T47D (cell line): ENCODE measurements at regions not wholly inside any gene's neighbourhood (a gene's known extent, or its start where the extent isn't known, plus 50 kb on each side); places are given as distances from the start of the nearest gene placed in this dataset.

ENCODE experiments used
- DNase-seq, 2 experiments: peaks; one replicate each; pipeline versions ENCODE4 v3.0.0 to v3.0.0-alpha.2; 2011 to 2012; ENCODE audit warnings: low read depth in 1 of 2, low spot score in 1 of 2
- JUND ChIP-seq: IDR thresholded peaks from 2 replicates; pipeline ENCODE4 v1.6.1; 2012; ENCODE audit warnings: low read depth
- in situ Hi-C: cut with HindIII; loops from 2 replicates; pipeline ENCODE4 v1.10.0; 2016; ENCODE audit warnings: low sequenced_read_pairs, low pct_unique_long_range_greater_than_20kb

DNA sequence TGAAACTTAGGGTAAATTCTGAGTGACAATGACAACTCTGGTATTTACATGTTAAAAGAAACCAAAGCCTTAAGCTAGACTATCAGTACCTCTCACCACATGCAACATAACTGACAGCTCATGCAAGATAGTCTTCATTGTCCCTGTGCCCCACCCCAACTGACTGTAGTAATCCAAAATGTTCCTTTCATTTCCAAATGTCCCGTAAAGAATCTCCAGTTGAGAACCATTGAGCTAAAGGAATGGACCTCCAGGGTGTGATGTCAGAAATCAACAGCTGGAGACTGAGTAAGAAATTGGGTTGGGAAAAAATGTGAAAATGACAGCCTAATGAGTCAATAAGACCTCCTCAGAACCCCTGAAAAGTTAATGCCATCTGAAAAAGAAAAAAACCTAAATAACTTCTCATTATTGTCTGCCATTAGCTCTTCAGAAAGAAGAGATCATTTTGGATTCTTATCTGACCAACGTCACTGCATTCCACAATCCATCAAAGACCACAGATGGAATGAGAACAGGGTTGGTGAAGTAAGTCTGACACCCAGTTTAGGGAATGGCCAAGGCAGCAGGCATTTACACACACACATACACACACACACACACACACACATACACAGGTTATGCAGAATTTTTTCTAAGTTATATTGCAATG lies 51.7 kb upstream of the ACVR2A start:
- in situ Hi-C loops, result no loop called here

DNA sequence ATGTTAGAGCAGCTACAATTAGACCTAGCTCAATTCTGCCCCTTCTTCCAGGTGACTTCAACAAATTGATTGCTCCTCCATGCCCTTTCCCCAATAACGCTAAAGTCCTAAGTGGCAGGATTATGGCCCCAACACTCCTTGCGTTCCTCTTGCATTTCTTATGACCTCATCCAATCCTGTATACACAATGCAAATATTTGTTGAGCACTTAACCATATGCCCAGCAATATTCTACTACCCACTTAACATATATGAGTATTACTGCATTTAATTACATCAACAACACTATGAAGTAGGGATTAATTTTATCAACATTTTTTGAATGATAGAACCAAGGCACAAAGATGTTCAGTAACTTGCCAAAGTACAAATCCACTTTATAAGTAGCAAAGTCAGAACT lies 54.2 kb upstream of the ACVR2A start:
- no peak for DNase-seq
- no peak for TF ChIP-seq JUND
- in situ Hi-C loops, result no loop called here

More for the DNA sequence above, 51.7 kb upstream of the ACVR2A start:
- no peak for TF ChIP-seq JUND
- DNase-seq, result no peak

DNA sequence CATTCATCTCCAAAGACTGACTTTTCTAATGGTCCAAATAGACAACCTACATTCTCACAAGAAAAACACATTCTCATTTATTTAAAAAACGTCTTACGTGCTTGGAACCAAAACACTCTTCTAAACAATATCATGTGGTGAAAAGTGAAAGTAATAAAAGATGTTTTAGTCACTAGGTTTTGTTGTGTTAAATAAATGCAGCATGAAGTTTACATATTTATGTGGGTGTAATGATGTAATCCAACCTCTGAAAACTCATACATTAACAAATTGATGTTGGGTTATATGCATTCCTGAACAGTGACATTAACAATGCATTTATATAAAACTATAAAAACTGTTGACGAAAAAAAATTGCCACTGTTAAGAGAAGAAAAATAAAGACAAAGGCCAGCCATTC lies 55.1 kb upstream of the ACVR2A start:
- in situ Hi-C loops, result no loop called here
- no peak for DNase-seq

DNA sequence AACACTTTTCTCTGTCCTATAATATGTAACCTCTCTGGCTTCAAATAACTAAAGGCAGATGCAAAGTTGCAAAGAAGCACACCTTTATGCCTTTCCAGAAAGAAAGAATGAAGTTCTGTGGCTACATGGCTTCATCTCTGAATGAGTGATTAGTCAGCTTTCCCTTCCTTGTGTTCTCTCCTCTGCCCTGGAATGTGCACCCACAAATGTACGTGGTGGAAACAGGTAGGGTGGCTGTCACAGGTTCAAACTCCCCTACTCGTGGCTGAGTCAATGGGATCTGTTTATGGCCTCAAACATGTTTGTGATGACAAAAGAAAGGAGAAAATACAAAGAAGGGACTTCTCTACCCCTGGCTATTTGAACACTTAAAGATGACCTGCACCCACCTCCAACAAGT lies 55.5 kb upstream of the ACVR2A start:
- TF ChIP-seq JUND, result no peak
- in situ Hi-C loops, result no loop called here
- no peak for DNase-seq

More for the DNA sequence above, 55.1 kb upstream of the ACVR2A start:
- TF ChIP-seq JUND, result no peak

DNA sequence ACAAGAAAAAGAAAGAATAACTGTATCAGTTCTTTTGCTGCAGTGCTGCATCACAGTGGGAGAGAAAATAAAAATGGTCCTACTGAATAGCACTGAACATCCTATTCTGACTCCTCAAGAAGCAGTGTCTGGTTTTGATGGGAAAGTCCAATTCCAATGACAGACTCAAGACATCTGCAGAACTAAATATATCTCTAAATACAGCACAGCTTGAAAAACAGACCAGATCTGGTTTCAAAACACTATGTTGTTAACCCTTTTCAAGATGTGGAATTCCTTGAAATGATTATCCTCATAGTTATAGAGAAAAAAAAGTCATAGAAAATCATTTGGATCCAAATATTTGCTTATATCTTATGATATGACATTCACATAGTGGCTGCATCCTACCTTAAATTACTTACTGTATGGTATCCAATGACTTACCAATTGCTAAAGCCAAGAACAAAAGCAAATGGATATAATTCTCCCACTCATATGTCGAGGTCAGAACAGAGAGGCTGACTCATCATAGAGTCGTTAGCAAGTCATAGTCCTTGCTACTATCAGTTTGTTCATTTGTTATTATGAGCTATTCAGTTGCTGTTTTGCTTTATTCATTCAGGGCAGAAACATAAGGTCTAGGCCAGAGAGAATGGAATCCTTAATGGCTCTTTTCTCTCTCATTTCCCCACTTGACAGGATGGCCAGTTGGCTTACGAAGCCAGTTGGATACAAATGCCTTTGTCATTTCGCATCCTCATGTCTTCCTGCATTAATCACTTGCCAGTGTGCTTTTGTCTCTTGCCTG lies 62.5 kb upstream of the ACVR2A start:
- in situ Hi-C loops, result no loop called here
- TF ChIP-seq JUND, result no peak
- no peak for DNase-seq

DNA sequence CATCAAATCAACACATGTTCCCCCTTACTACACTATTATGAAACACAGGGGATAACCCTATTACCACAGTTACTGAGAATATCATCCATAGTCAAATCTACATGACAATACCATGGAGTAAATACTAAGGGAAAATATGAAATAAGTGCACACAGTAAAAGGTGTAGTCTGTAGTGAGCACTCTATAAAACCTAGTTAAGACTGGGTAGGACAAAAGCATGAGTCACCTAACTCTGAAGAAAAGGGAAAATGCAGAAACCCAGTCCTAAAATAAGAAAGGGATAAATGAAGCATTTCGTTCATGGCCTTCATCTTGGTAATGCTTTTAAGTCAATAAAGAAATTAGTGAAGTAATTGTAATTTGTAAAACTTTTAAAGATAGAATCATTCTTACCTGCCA lies 65.4 kb upstream of the ACVR2A start:
- in situ Hi-C loops, result no loop called here
- no peak for DNase-seq
- TF ChIP-seq JUND, result no peak

DNA sequence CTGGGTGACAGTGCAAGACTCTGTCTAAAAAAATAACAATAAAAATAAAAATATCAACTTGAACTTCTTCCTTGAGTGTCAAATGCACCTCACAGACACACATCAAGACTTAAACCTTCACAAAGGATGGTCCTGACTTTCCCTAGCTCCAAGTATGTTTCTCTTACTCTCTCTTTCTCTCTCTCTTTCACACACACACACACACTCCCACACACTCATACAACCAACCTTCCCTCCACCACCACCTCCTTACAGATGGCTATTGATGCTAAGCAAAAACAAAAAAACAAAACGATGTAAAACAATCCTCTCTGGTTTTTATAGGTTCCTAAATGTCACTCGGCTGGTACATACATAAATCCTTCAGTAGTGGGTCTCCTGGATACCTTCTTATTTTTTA lies 67.4 kb upstream of the ACVR2A start:
- DNase-seq, result no peak
- TF ChIP-seq JUND, result no peak
- in situ Hi-C loops, result no loop called here

DNA sequence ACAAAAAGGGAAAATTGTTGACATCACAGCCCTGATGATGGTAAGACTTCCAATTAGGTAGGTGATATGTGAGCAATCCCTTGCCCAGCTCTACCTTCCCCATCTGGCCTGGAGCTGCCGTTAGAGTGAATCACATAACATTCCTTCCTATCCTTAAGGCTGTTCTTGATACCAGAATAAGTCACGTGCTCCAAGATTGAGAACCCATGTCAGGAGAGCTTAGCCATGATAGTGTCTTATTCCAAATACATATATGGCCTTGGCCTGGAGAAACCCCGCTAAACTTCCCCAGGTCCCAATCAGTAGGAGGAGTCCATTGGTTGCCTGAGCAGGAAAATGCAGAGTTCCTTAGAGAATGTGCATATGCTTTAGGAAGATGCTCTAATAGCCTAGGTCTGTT lies 70.0 kb upstream of the ACVR2A start:
- no peak for DNase-seq
- in situ Hi-C loops, result no loop called here
- TF ChIP-seq JUND, result no peak

DNA sequence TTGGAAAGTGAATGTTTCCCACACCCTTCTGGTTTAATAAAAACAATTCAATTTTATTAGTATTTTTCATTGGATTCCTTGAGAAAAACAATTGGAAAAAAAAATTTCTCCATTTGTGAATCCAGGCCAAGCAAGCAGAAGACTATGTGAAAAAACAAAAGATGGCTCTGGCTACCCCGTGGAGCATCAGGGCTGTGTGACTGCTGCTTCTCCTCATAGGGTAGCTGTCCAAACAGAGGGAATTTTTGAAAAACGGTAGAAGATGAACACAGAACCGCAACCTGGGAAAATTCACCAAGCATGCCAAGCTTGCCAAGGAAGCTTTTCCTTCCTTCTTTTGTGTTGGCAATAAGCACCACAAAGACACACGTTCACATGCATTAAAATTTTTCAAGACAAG lies 71.3 kb upstream of the ACVR2A start:
- no peak for TF ChIP-seq JUND
- DNase-seq, result no peak
- in situ Hi-C loops, result no loop called here

DNA sequence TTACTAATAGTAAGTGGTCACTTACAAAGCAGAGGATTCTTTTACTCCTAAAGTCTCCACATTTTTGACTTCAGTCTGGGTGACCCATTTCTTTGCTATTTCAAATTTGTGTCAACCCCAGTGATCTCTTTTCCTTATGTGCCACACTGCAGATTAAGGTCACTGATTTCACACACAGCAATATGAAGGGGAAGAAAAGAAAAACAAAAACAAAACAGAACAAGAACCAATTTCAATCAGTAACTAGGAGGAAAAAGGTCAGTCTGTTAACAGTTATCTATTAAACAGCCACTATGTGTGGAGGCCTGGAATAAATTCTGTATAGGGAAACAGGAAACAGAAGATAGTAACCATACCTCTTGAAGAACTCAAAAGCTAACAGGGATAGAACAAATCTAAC lies 72.0 kb upstream of the ACVR2A start:
- no peak for TF ChIP-seq JUND
- DNase-seq, result no peak
- in situ Hi-C loops, result no loop called here

DNA sequence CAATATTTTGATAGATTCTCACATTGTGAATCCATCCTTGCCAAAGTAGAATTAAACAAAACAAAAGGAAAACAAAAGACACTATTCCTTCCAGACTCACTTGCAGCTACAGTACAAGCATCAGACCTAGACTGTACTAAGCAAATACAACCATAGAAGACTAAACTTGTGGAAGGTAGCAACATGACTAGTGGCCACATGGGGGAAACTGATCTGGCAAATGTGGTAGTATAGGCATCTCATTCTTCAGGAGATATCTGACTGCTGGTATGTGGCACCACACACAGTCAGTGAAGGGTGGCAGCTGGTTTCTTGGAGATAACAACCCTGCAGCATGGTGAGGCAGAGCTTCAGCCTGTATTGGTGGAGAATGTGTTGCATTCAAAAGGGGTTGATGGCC lies 81.0 kb upstream of the ACVR2A start:
- no peak for DNase-seq
- TF ChIP-seq JUND, result no peak
- in situ Hi-C loops, result no loop called here

DNA sequence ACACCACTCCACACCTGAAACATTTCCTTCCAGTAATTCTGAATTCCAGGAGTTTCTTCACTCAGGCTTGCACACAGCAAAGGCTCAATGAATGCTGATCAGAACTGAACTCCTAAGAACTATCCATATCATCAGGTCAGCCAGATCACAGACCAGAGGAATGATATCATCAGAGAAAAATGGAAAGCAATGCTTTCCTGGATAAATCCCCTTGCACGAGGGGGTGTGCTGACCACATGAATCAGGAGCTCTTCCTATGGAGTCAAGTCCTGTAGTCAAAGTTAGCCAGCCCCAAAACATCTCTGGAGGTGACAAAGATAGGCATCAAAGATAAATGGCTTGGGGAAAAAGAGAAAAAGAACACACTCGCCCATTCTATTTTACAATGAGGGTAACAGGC lies 83.8 kb upstream of the ACVR2A start:
- no peak for TF ChIP-seq JUND
- DNase-seq, result no peak
- in situ Hi-C loops, result no loop called here

DNA sequence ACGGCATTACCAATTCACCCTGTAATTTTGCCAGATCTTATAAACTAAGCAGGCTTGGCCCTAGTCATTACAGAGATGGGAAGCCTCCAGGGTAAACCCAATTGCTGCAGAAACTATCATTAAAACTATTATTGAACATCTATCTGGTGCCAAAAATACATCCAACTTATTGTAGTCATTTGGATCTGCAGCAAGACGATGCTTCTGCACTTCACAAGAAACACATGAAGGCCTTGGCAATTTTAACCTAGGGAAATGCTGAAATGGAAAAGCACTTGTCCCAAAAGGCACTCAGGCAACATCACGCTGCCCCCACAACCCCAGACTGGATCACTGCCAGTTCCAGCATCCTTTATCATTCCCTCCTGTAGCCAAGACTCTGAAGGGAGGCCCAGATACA lies 85.3 kb upstream of the ACVR2A start:
- DNase-seq, result no peak
- no peak for TF ChIP-seq JUND
- in situ Hi-C loops, result no loop called here
